ENCODE measurements at regions not wholly inside any gene's neighbourhood (a gene's known extent, or its start where the extent isn't known, plus 50 kb on each side); places are given as distances from the start of the nearest gene placed in this dataset.

DNA sequence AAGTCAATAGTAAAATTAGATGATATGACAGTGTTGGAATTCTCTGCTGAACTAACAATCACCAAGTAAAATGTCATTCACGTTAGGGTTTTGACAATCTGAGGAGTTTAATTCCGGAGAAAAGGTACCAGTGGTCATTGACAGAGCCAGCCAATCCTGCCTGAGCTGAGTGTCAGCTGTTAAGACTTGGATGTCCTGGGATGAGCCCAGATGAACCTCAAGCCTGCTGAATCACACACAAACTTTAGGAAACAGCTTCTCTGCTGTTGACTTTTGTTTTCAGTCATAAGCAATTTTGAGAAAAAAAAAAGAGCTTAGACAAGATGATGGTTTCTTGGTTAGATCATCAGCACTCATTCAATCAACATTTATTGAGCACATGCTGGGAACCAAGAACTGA, 600.0 kb upstream of the SLC39A10 start:
- no peaks in the 10 kb centered on the region for H3K79me2 ChIP-seq (ENCODE audit: insufficient read depth, low read length)
- CTCF ChIA-PET (ENCODE audit: low intra/inter-chr PET ratio, low total read pairs) = no interaction called here
- H3K9me3 ChIP-seq (ENCODE audit: low read length) = peaks cover 37% of the 10 kb centered on the region
- BruUV-seq (replicated peaks) = no TSS peak
- H4K20me1 ChIP-seq (ENCODE audit: insufficient read depth, low read length) = no peaks in the 10 kb centered on the region
- no peak overlapping the region for H3K9ac ChIP-seq (ENCODE audit: insufficient read depth, low read depth, low read length)
- no peaks in the 10 kb centered on the region for H3K4me1 ChIP-seq (ENCODE audit: insufficient read depth, low read length)
- FAIRE-seq (no peak), DNase-seq (ENCODE audit: low spot score) (no peak), ATAC-seq (no peak)
- no peak overlapping the region for H3K4me2 ChIP-seq (ENCODE audit: low read depth, low read length)
- no peak overlapping the region for H3K4me3 ChIP-seq (replicated peaks in 1 of 3; ENCODE audit: insufficient read depth in 1 of 3, low read depth in 2 of 3, low read length in 3 of 3)
- no peaks in the 10 kb centered on the region for H3K36me3 ChIP-seq (replicated peaks in 1 of 2; ENCODE audit: control insufficient read depth in 1 of 2, insufficient read depth in 2 of 2, low read length in 2 of 2)
- no peak overlapping the region for H3K27ac ChIP-seq (ENCODE audit: extremely low read length, insufficient read depth, low read length)
- intact Hi-C loops (cut with micrococcal nuclease; ENCODE audit: unreplicated experiment) = no loop called here
- POLR2A ChIA-PET = no interaction called here
- 0% methylated on average over 2 of the region's 2 CpGs for WGBS (ENCODE audit: low lambda C conversion rate)
- in situ Hi-C loops (cut with HindIII; ENCODE audit: extremely low pct_ligation_motif_present, low pct_unique_long_range_greater_than_20kb) = no loop called here
- no peak for TF ChIP-seq DNMT3B (CRISPR knock-in tag; conservative IDR thresholded peaks at IDR 0.05)
- TF ChIP-seq RAD51 (IDR thresholded peaks at IDR 0.05; ENCODE audit: borderline replicate concordance) = no peak
- no peak for TF ChIP-seq DMTF1 (CRISPR knock-in tag; IDR thresholded peaks at IDR 0.05)
- no peak for TF ChIP-seq BRCA1 (CRISPR knock-in tag; IDR thresholded peaks at IDR 0.05)
- TF ChIP-seq, protein P1, sequence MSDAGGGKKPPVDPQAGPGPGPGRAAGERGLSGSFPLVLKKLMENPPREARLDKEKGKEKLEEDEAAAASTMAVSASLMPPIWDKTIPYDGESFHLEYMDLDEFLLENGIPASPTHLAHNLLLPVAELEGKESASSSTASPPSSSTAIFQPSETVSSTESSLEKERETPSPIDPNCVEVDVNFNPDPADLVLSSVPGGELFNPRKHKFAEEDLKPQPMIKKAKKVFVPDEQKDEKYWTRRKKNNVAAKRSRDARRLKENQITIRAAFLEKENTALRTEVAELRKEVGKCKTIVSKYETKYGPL (CRISPR knock-in tag; IDR thresholded peaks at IDR 0.05) = no peak
- no peak overlapping the region for H2AFZ ChIP-seq (ENCODE audit: low read length)
- no peaks in the 10 kb centered on the region for H3K27me3 ChIP-seq (ENCODE audit: control insufficient read depth in 1 of 2, insufficient read depth in 2 of 2, low read length in 2 of 2)

DNA sequence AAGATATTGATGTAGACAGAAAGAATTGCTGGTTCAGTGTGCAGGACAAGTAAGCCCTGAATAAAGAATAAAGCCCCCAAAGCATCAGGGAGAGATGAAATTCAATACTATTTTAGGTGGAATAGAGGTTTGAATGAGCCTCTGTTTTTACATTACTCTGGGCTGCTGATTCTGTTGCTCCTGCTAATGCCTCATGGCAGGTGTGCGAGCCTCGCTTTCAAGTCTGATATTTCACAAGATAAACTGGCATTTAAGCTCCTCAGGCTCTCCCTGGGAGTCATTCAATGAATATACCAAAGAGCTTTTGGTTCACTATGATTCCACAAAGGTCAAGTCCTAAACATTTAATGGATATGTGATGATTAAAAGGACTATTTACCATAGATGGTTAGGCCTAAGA, 601.0 kb upstream of the SLC39A10 start:
- Histone ChIP-seq H3K36me3 (replicated peaks in 1 of 2; ENCODE audit: control insufficient read depth in 1 of 2, insufficient read depth in 2 of 2, low read length in 2 of 2) (no peaks in the 10 kb centered on the region), H3K4me2 (ENCODE audit: low read depth, low read length) (no peak overlapping the region)
- no TSS peak for BruUV-seq (replicated peaks)
- TF ChIP-seq MAZ (IDR thresholded peaks at IDR 0.05; ENCODE audit: borderline replicate concordance, low read depth, low read length) = no peak
- TF ChIP-seq MAZ (CRISPR knock-in tag; IDR thresholded peaks at IDR 0.05; ENCODE audit: low read depth) = no peak
- no peak for TF ChIP-seq PAX8 (CRISPR knock-in tag; IDR thresholded peaks at IDR 0.05; ENCODE audit: borderline replicate concordance)
- TF ChIP-seq ZNF878 (CRISPR knock-in tag; IDR thresholded peaks at IDR 0.05) = no peak
- no peak for TF ChIP-seq MIER3 (CRISPR knock-in tag; IDR thresholded peaks at IDR 0.05; ENCODE audit: borderline replicate concordance)
- TF ChIP-seq, protein P2, sequence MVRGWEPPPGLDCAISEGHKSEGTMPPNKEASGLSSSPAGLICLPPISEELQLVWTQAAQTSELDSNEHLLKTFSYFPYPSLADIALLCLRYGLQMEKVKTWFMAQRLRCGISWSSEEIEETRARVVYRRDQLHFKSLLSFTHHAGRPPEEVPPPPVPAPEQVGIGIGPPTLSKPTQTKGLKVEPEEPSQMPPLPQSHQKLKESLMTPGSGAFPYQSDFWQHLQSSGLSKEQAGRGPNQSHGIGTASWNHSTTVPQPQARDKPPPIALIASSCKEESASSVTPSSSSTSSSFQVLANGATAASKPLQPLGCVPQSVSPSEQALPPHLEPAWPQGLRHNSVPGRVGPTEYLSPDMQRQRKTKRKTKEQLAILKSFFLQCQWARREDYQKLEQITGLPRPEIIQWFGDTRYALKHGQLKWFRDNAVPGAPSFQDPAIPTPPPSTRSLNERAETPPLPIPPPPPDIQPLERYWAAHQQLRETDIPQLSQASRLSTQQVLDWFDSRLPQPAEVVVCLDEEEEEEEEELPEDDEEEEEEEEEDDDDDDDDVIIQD (CRISPR knock-in tag; IDR thresholded peaks at IDR 0.05; ENCODE audit: low read depth) = no peak
- TF ChIP-seq RORA (CRISPR knock-in tag; IDR thresholded peaks at IDR 0.05) = no peak
- TF ChIP-seq MAFF (IDR thresholded peaks at IDR 0.05; ENCODE audit: low read depth, low read length) = no peak
- no peak for TF ChIP-seq SUZ12 (IDR thresholded peaks at IDR 0.05; ENCODE audit: low read depth, low read length)

More for the DNA sequence above, 601.0 kb upstream of the SLC39A10 start:
- DNase-seq (ENCODE audit: low spot score) (no peak), ATAC-seq (no peak), FAIRE-seq (no peak)
- ChIA-PET POLR2A (no interaction called here), CTCF (ENCODE audit: low intra/inter-chr PET ratio, low total read pairs) (no interaction called here)
- Histone ChIP-seq H3K27ac (ENCODE audit: extremely low read length, insufficient read depth, low read length) (no peak overlapping the region), H3K4me3 (replicated peaks in 1 of 3; ENCODE audit: insufficient read depth in 1 of 3, low read depth in 2 of 3, low read length in 3 of 3) (no peak overlapping the region), H4K20me1 (ENCODE audit: insufficient read depth, low read length) (no peaks in the 10 kb centered on the region), H3K9me3 (ENCODE audit: low read length) (peaks cover 47% of the 10 kb centered on the region), H2AFZ (ENCODE audit: low read length) (no peak overlapping the region), H3K9ac (ENCODE audit: insufficient read depth, low read depth, low read length) (no peak overlapping the region), H3K79me2 (ENCODE audit: insufficient read depth, low read length) (no peaks in the 10 kb centered on the region), H3K27me3 (ENCODE audit: control insufficient read depth in 1 of 2, insufficient read depth in 2 of 2, low read length in 2 of 2) (no peaks in the 10 kb centered on the region), H3K4me1 (ENCODE audit: insufficient read depth, low read length) (no peaks in the 10 kb centered on the region)
- 5% methylated on average over 2 of the region's 2 CpGs for WGBS (ENCODE audit: low lambda C conversion rate)
- intact Hi-C loops (cut with micrococcal nuclease; ENCODE audit: unreplicated experiment) = no loop called here
- in situ Hi-C loops (cut with HindIII; ENCODE audit: extremely low pct_ligation_motif_present, low pct_unique_long_range_greater_than_20kb) = no loop called here
